ENCODE measurements at regions not wholly inside any gene's neighbourhood (a gene's known extent, or its start where the extent isn't known, plus 50 kb on each side); places are given as distances from the start of the nearest gene placed in this dataset.

DNA sequence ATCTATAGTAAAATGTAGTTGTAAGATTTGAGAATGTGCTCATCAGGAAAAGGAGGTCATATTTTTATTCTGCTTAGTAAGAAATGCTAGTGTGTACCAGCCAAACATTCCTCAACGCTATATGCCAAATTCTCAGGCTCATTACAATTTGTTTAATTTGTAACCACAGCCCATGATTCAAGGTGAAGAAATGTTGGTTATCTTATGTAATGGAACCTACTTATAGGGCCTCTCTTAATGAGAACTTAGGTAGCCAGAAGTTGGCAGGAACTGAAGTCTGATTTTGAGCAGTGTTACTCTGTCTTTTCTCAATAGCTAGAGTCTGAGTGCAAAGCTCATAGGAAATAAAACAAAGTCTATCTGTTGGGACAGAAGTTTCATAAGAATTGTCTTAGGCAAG lies 595.0 kb downstream of the GLUD2 start:
- TF ChIP-seq CTCF (IDR thresholded peaks at IDR 0.05) (no peak), POLR2A (IDR thresholded peaks at IDR 0.05) (no peak)

All from thyroid gland (tissue), 4 donors.